ENCODE measurements at regions not wholly inside any gene's neighbourhood (a gene's known extent, or its start where the extent isn't known, plus 50 kb on each side); places are given as distances from the start of the nearest gene placed in this dataset.

DNA sequence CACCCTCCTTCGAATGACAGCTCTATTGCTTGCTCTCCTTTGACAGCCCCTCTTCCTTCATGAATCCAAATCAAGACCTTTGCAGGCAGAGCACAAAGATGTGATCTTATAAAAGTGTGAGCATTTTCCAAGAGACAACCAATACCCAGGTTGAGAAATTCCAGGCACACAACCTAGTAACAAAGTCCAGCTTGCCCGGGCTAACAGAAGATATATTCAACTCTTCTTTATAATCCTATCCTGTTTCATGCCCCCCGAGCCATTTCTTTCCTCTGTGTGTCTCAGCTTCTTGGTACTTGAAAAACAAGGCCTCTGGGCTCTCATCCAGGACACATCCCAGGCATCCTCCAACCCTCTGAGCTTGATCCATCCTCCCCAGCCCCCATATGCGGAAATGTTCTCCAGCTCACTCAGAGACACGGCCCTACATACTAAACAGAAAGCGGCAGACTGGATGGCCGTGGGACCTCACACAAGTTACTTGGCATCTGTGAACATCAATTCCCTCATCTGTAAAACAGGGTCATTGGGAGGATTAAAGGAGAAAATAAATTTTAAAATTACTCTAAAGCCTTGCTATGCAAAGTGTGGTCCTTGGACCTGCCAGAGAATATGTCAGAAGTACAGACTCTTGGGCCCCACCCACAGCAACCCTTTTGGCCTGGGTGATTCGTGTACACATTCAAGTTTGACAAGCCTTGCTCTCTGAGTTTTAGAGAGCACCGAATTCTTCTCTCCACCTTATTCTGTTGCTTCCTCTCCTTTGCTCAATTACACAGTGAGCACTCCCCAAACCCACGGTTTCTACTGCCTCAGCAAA, 627.0 kb downstream of the BCOR start:
- Mint-ChIP-seq H3K27me3 (no peaks in the 10 kb centered on the region), H3K9me3 (no peaks in the 10 kb centered on the region), H3K27ac (no peak overlapping the region), H3K4me1 (no peaks in the 10 kb centered on the region), H3K4me3 (no peak overlapping the region), H3K36me3 (ENCODE audit: low read depth) (no peaks in the 10 kb centered on the region)
- DNase-seq: no peak
- intact Hi-C loops (cut with micrococcal nuclease): no loop called here

DNA sequence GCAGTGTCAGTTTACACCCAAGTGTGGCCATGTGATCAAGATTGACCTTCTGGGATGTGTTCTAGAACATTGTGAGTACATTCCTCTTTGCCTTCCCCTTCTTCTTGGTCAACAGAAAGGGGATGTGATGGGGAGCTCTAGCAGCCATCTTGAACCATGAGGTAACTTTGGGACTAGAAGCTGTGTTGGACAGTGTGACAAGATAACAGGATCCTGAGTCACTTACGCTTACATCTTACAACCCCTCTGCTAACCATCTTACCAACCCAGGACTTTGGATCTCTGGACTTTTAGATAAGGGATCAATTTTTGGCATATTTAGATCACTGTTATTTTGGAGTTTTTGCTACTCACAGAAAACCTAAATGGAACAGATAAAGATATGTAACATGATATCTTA, 625.6 kb downstream of the BCOR start:
- no peak for DNase-seq
- Mint-ChIP-seq H3K27ac (no peak overlapping the region), H3K4me1 (no peaks in the 10 kb centered on the region), H3K4me3 (no peak overlapping the region), H3K9me3 (no peaks in the 10 kb centered on the region), H3K27me3 (no peaks in the 10 kb centered on the region), H3K36me3 (ENCODE audit: low read depth) (no peaks in the 10 kb centered on the region)
- intact Hi-C loops (cut with micrococcal nuclease): no loop called here

DNA sequence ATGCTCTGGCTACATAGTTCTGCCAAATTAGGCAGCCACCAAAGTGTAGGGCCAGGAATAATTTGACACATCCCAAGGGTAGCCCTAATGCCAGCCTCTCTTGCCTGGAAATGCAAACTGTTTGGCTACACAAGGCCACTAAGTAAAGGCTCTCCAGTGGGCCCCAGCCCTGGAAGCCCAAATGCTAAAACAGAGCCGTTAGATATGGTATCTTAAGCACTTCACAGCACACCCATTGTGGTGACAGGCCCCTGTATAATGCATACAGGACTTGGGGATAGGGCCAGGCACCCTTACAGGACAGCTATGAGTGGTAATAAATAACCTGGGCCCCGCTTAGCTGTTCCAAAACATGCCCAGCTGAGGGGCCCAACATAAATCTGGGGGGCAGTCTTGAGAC, 623.9 kb downstream of the BCOR start:
- Mint-ChIP-seq H3K9me3 (no peaks in the 10 kb centered on the region), H3K27me3 (no peaks in the 10 kb centered on the region), H3K36me3 (ENCODE audit: low read depth) (no peaks in the 10 kb centered on the region), H3K27ac (no peak overlapping the region), H3K4me1 (peaks cover 5% of the 10 kb centered on the region), H3K4me3 (no peak overlapping the region)
- intact Hi-C loops (cut with micrococcal nuclease): no loop called here
- DNase-seq: no peak

DNA sequence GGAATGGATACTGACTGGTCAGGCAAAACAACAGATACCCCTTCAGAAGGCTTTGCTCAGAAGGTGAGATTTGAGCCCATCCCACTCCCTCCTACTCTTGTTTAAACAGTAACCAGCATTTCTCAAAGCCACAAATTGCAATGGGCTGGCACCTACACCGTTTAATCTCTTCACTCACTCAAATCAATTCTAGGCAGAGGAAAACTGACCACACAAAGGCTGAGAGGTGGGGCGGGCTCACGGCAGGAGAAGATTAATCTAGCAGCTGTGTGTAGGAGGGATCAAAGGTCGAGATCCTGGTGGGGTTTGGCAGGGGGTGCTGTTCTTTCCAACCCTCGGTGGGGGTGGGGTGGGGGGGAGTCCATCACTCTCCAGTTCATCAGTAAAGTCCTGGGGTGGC, 622.4 kb downstream of the BCOR start:
- Mint-ChIP-seq H3K4me3 (no peak overlapping the region), H3K27me3 (no peaks in the 10 kb centered on the region), H3K36me3 (ENCODE audit: low read depth) (no peaks in the 10 kb centered on the region), H3K27ac (no peak overlapping the region), H3K4me1 (peaks cover 5% of the 10 kb centered on the region), H3K9me3 (no peaks in the 10 kb centered on the region)
- DNase-seq: no peak
- intact Hi-C loops (cut with micrococcal nuclease): no loop called here

DNA sequence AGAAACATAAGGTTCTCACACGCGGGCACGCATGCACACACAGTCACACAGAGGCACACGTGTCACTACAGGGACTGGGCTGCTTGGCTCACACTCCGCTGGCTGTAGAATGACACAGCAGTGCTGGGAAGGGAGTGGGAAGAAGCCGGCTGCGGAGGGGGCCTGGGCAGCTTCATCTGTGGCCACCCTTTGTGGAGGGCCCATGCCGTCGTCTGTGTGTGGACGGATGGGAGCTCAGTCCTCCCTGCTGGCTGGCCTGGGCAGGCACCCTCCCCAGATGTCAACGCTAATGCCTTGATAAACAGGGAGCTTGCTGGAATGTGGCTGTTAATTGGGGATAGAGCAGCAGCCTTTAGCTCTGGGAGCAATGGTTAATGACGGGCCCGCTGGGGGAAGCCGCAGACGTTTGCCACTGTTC, 621.1 kb downstream of the BCOR start:
- DNase-seq: no peak
- H3K4me1 Mint-ChIP-seq: peaks cover 5% of the 10 kb centered on the region
- H3K4me3 Mint-ChIP-seq: no peak overlapping the region
- H3K36me3 Mint-ChIP-seq (ENCODE audit: low read depth): no peaks in the 10 kb centered on the region
- H3K27me3 Mint-ChIP-seq: no peaks in the 10 kb centered on the region
- intact Hi-C loops (cut with micrococcal nuclease): no loop called here
- no peak overlapping the region for H3K27ac Mint-ChIP-seq
- H3K9me3 Mint-ChIP-seq: no peaks in the 10 kb centered on the region

DNA sequence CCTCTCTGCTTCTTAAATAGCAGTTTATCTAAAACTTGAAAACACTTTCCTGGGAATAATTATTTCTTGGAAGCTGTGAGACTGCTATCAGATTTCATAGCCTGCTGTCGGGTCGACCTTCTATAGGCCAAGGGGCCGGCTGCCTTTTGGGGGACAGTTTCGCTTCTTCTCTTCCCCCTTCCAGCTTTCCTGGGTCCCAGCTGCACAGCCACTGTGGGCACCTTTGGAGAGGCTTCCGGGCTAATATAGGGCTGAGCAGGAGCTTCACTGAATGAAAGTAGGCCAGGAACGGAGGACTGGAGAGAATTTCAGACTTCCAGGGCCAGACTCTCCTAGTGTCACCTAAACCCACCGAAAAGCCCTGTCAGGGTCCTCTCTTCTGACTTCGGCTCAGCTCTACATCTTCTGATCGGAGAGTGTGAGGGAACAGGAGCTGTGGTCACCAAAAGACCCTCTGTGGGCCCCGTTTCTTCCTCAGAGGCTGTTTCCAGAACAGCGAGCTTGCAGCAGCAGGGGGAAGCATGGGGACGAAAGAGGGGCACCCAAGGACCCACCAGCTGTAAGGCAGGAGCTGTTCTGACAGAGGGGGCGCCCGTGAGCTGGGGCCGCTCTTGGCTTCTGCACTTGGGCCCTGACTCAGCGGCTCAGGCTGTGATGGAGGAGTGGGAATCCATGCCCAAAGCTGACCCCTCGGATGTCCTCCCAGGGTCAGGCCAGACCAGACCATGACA, 620.6 kb downstream of the BCOR start:
- no peak for DNase-seq
- intact Hi-C loops (cut with micrococcal nuclease): no loop called here

DNA sequence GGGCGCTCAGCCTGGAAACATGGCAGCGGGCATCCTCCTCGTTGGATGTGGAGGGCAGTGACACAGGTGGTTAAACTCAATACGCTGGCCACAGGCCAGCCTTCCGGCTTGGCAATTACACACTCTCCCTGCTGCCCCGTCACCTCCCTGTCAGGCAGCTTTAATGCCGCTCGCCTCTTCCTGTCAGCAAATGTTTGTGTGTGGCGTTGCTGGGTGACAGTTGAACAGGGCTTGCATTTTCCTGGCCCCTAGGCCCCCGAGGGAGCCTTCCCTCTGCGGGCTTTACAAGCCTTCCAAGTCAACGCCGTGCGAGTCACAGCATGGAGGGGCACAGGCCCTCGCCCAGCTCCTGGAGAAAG, 620.0 kb downstream of the BCOR start:
- H3K27ac Mint-ChIP-seq: no peak overlapping the region
- H3K9me3 Mint-ChIP-seq: no peaks in the 10 kb centered on the region
- intact Hi-C loops (cut with micrococcal nuclease): no loop called here
- H3K27me3 Mint-ChIP-seq: no peaks in the 10 kb centered on the region
- no peak overlapping the region for H3K4me3 Mint-ChIP-seq
- peaks cover 5% of the 10 kb centered on the region for H3K4me1 Mint-ChIP-seq
- H3K36me3 Mint-ChIP-seq (ENCODE audit: low read depth): no peaks in the 10 kb centered on the region
- DNase-seq: peak; percentile 55

More for the DNA sequence above, 620.6 kb downstream of the BCOR start:
- Mint-ChIP-seq H3K9me3 (no peaks in the 10 kb centered on the region), H3K4me1 (peaks cover 5% of the 10 kb centered on the region), H3K4me3 (no peak overlapping the region), H3K36me3 (ENCODE audit: low read depth) (no peaks in the 10 kb centered on the region), H3K27me3 (no peaks in the 10 kb centered on the region), H3K27ac (no peak overlapping the region)

DNA sequence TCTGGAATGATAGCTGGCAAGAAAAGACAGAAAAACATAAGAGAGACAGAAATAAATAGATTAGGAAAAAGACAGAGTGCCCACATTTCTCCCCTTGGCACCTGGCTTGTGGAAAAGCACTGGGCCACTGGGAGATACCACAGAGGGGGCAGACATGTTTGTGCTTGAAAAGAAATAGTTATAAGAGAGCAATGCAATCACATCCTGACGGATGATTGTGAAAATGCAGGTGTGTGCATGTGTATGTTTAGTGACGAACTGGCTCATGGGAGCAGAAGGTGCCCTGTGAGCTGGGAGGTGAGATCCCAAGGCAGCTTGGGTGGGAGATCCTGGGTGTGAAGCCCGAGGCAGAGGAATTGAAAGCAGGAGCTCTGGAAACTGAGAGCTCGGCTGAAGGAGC, 617.9 kb downstream of the BCOR start:
- Mint-ChIP-seq H3K4me1 (peaks cover 6% of the 10 kb centered on the region), H3K27me3 (no peaks in the 10 kb centered on the region), H3K9me3 (no peaks in the 10 kb centered on the region), H3K4me3 (no peak overlapping the region), H3K36me3 (ENCODE audit: low read depth) (no peaks in the 10 kb centered on the region), H3K27ac (no peak overlapping the region)
- intact Hi-C loops (cut with micrococcal nuclease): no loop called here
- DNase-seq: no peak

DNA sequence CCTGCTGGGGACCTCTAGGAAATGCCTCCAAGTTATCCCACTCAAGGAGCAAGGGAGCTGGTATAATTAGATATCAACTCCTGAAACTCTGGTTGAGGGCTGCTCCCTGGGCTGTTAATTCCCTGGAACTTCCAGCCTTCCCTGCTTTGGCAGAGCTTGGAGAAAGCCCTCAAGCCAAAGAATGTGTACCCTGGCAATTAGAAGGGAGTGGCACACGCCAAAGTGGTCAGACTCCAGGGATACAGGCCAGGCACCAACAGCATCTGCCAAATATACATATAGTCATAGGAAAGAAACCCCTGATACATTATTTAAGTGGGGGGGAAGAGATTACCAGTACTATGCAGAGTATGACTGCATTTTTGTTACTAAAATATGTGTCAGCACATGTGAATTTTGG, 616.8 kb downstream of the BCOR start:
- no peak for DNase-seq
- Mint-ChIP-seq H3K27ac (no peak overlapping the region), H3K4me3 (no peak overlapping the region), H3K4me1 (peaks cover 6% of the 10 kb centered on the region), H3K36me3 (ENCODE audit: low read depth) (no peaks in the 10 kb centered on the region), H3K9me3 (no peaks in the 10 kb centered on the region), H3K27me3 (no peaks in the 10 kb centered on the region)
- intact Hi-C loops (cut with micrococcal nuclease): no loop called here

DNA sequence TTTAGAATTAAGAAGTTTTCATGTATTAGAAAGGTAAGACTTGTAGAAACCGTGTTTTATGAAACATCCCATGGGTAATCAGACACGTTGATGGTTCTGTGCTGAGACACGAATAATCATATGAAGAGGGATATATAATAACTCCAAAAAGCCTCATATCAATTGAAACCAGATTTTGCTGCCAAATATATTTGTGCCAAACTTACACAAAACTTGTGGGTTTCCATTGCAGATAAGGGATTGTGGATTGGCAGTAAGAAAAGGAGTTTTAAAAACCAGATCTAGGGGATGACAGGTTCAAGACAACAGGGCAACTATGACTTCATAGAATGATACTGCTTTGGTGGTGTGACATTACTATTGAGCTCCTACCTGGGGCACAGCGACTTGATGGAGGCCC, 616.1 kb downstream of the BCOR start:
- intact Hi-C loops (cut with micrococcal nuclease): no loop called here

DNA sequence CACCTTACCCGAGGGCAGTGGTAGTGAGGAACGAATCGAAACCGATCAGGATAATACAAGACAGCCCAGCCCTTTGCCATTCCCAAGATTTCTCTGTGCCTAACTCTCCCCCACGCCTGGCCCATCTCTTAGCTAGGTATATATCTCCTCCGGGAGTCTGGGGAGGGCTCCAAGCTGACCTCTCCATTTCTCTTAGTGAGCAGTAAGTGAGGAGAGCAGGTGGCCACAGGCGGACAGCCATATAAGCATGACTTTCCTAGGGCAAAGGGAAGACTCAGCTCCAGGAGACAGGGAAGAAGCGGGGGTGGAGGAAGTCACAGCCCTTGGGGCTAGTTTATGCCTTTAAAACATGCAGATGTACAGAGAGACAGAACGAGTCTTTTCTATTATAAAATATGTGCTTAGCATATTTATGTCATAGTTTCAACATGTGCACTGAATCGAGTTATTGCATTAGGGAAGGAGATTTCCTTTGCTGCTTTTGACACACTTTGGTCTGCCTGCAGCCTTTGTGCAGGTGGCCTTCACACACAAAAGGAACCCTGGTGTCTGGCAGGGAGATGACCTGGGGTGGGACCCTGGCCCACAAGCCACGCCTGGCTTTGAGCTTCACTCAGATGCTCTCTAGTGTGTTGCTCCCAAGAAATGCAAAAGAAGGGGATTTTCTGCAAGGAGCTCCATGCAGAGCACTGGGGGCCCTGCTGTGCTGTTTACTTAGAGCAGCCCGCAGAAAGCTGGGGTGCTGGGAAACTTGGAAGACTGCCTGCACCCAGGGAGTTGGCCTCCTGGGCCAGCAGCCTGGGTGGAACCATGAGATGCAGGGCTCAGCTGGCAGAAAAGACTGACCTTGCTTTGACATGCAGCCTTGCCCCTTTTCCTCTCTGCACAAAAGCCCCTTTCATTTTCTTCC, 613.3 kb downstream of the BCOR start:
- intact Hi-C loops (cut with micrococcal nuclease): no loop called here

More for the DNA sequence above, 616.1 kb downstream of the BCOR start:
- H3K9me3 Mint-ChIP-seq: no peaks in the 10 kb centered on the region
- H3K4me3 Mint-ChIP-seq: no peak overlapping the region
- no peak for DNase-seq
- H3K4me1 Mint-ChIP-seq: peaks cover 10% of the 10 kb centered on the region
- no peak overlapping the region for H3K27ac Mint-ChIP-seq
- no peaks in the 10 kb centered on the region for H3K27me3 Mint-ChIP-seq
- no peaks in the 10 kb centered on the region for H3K36me3 Mint-ChIP-seq (ENCODE audit: low read depth)

DNA sequence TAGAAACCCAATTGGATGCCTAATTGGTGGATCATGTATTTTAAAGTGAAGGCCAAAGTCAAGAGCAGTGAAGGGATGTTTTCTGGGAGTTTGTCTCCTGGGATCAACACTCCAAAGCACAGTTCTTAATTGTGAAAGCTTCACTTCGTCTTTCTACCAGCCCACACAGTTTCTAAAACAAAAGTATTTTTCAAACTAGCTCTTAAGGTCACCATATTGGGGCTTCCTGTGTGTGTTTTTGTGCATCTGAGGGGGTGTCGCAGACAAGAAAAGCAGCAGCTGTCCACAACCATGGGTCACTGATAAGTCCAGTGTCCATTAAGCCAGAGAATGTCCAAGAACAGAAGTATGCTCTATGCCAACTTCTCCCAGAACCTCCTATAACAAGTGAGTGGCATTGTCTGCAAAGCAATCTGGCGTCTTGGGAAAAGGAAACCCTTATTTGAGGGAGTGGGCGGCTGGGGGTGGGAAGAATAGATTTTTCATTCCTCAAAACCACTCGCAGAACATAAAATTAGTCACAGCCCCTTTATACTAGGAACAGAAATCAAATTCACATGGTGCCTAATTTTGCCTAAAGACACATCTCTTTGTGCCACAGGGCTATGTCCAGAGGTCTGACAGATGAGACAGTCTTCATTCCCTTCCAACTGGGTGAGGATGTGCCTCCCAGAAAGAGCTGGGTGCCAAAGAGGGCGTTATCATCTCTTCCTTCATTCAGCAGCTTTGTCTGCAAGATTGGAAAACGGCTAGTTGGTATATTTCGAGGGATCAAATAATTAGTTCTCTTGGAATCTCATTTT, 610.4 kb downstream of the BCOR start:
- no peak for DNase-seq
- peak overlapping the region; percentile 47 for H3K4me3 Mint-ChIP-seq
- intact Hi-C loops (cut with micrococcal nuclease): no loop called here
- peaks cover 33% of the 10 kb centered on the region for H3K4me1 Mint-ChIP-seq
- no peaks in the 10 kb centered on the region for H3K27me3 Mint-ChIP-seq
- H3K36me3 Mint-ChIP-seq (ENCODE audit: low read depth): no peaks in the 10 kb centered on the region
- peak overlapping the region; percentile 73 for H3K27ac Mint-ChIP-seq
- H3K9me3 Mint-ChIP-seq: peaks cover 4% of the 10 kb centered on the region

More for the DNA sequence above, 613.3 kb downstream of the BCOR start:
- Mint-ChIP-seq H3K4me3 (no peak overlapping the region), H3K4me1 (peaks cover 17% of the 10 kb centered on the region), H3K27me3 (no peaks in the 10 kb centered on the region), H3K27ac (peak overlapping the region; percentile 36), H3K36me3 (ENCODE audit: low read depth) (no peaks in the 10 kb centered on the region), H3K9me3 (no peaks in the 10 kb centered on the region)
- no peak for DNase-seq

DNA sequence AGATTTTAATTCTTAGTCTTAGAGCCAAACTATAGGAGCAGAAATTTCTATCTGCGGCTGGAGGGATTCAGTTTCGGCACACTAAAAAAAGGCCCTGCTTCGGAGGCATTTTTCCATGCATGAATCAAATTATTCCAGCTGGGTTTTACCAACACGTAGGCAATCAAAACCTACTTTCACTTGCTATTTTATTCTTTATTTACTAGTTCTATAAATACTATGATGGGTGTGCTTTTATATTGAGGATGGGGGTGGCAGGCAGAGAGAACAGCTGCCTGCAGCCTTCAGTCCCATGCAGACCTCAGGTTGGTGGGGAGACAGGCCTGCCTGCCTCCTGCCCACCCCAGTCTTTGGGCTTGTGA, 609.8 kb downstream of the BCOR start:
- H3K27me3 Mint-ChIP-seq: no peaks in the 10 kb centered on the region
- peak overlapping the region; percentile 47 for H3K4me3 Mint-ChIP-seq
- H3K27ac Mint-ChIP-seq: peak overlapping the region; percentile 73
- no peak for DNase-seq
- intact Hi-C loops (cut with micrococcal nuclease): no loop called here
- H3K9me3 Mint-ChIP-seq: peaks cover 4% of the 10 kb centered on the region
- no peaks in the 10 kb centered on the region for H3K36me3 Mint-ChIP-seq (ENCODE audit: low read depth)
- peaks cover 39% of the 10 kb centered on the region for H3K4me1 Mint-ChIP-seq
